ENCODE measurements at regions not wholly inside any gene's neighbourhood (a gene's known extent, or its start where the extent isn't known, plus 50 kb on each side); places are given as distances from the start of the nearest gene placed in this dataset.

- TF ChIP-seq POLR2AphosphoS5 (IDR thresholded peaks at IDR 0.05) (no peak), POLR2A (IDR thresholded peaks at IDR 0.05) (no peak), CTCF (IDR thresholded peaks at IDR 0.05) (no peak), EP300 (IDR thresholded peaks at IDR 0.05) (no peak)
Observed at GRCh38 chr16:60674241-60674640, 1362.0 kb downstream of the CDH8 start.

Data from upper lobe of left lung (tissue), 4 donors.